Left forelimb (tissue), 1 donor: ENCODE measurements at regions not wholly inside any gene's neighbourhood (a gene's known extent, or its start where the extent isn't known, plus 50 kb on each side); places are given as distances from the start of the nearest gene placed in this dataset.
"Not testable (repeated sequence)": the region's sequence is repeated elsewhere in the genome, so short reads cannot be mapped to it uniquely, and the experiment has no call there.

Source experiments
- DNase-seq: peaks from one replicate; pipeline ENCODE4 v3.0.0-alpha.2; 2018; ENCODE audit warnings: low spot score

DNA sequence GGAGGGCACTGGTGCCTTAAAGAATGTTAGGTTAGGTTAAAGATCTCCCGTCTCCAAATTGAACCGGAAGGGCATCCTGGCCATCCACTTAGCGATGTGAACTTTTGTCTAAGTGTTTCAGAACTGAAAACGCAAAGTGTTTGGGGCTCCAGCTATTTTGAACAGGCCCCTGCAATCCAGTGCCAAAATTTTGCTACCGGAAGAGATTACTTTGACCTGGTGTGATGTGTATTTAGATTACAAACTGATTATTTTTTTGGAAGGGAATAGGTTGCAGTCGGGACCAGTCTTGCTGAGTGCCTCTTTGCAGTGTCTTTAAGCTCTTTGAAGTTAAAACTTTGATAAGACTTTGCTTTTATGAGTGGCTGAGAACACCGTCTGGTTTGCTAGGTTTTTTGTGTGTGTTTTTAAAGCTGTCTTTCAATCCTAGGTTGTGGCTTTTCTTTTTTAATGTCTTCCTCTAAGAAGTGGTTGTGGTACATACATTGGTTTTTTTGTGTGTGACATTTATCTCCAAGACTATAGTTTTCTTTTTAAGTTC lies 179.6 kb downstream of the OR4M2 start:
- DNase-seq = no peak

- no peak for DNase-seq
Observed at GRCh38 chr15:22262613-22263020, 182.3 kb downstream of the OR4M2 start.

DNA sequence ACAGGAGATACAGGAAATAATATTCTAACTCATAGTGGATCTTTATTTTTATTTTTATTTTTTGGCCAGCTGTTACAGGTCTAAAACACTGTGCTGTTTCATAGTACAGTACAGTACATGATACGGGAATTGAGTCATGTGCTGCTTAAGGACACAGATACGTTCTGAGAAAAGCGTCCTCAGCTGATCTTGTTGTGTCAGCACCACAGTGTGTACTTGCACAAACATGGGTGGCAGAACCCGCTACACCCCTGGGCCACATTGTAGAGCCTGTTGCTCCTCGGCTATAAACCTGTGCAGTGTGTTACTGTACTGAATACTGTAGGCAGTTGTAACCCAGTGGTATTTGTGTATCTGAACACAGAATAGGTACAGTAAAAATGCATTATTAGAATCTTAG lies 183.4 kb downstream of the OR4M2 start:
- no peak for DNase-seq

- DNase-seq = not testable (repeated sequence)
Observed at GRCh38 chr15:22264272-22264671, 183.9 kb downstream of the OR4M2 start.

- DNase-seq = no peak
Observed at GRCh38 chr15:22265056-22265945, 185.0 kb downstream of the OR4M2 start.

- no peak for DNase-seq
Observed at GRCh38 chr15:22265970-22266369, 185.6 kb downstream of the OR4M2 start.

DNA sequence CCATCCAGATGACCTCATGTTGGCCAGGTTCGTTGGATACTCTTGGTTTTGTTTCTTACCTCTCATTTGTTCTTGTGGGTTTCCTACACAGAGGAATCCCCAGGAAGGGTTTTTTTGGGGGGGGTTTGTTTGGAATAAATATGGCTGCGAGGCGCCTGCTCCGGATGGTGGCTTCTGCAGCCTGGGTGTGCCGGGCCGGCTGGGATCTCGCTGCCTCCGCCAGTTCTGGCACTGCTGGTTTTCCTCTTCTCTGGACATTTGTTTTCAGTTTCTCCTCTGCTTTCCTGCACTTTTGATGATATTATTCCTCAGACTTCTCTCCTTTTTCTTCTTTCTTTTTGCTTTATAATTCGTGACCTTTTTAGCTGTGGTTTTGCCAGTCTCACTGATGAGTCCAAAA lies 187.4 kb downstream of the OR4M2 start:
- no peak for DNase-seq

DNA sequence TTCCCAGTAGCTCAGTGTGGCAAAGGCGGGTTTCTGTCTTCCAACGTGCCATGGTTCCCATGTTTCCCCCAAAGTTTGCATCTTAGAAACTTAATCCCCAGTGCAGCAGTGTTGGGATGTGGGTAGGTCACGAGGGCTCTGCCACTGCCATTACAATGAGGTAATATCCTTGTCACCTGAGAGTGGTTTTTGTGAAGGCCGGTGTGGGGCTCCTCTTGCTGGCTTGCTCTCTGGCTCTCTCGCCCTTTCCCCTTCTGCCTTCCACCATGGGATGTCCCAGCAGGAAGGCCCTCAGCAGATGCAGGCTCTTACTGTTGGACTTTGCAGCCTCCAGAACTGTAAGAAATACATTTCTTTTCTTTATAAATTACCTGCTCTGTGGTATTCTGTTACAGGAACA lies 187.9 kb downstream of the OR4M2 start:
- DNase-seq = not testable (repeated sequence)

GRCh38 chr15:22268654-22269053 lies 188.3 kb downstream of the OR4M2 start:
- DNase-seq = not testable (repeated sequence)

GRCh38 chr15:22272286-22273160 lies 186.2 kb upstream of the GOLGA6L22 start:
- not testable (repeated sequence) for DNase-seq

DNA sequence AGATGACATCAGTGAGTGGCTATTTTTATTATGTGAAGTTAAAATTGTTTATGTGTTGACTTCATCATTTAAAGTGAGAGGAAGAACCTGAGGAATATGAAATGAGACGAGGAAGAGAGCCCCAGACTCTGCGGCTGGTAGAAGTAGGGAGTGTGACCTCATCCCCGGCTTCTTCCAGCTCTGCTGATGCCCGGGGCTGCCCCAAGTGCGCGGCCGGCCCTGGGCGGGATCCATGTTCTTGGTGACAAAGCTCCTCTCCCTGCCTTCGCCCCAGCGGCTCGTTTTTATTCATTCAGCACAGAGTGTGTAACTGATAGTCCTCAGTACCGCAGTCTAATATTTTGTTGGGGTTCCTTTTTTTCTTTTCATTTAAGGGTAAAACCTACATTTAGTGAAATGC lies 185.5 kb upstream of the GOLGA6L22 start:
- not testable (repeated sequence) for DNase-seq

DNA sequence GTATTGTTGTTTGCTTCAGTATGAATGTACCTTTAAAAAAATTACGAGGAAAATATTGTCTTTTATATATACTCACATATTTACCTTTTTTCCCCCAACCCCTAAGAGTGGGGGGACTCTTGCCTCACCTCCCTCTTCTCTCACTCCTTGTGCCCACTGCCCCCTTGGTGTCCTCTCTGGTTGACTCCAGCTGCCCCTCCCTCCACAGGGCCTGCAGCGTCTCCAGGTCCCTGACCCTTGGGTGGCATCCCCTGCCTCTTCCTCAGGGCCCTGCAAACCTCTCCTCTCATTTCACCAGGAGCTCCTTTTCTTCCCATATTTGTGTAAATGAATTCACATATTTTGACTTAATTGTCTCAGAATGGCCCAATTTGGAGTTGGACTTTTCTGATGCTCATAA lies 184.3 kb upstream of the GOLGA6L22 start:
- not testable (repeated sequence) for DNase-seq

- DNase-seq = not testable (repeated sequence)
Observed at GRCh38 chr15:22280770-22281169, 177.9 kb upstream of the GOLGA6L22 start.

GRCh38 chr15:22282794-22283533 lies 175.7 kb upstream of the GOLGA6L22 start:
- DNase-seq = not testable (repeated sequence)

GRCh38 chr15:22284795-22285420 lies 173.8 kb upstream of the GOLGA6L22 start:
- not testable (repeated sequence) for DNase-seq

DNA sequence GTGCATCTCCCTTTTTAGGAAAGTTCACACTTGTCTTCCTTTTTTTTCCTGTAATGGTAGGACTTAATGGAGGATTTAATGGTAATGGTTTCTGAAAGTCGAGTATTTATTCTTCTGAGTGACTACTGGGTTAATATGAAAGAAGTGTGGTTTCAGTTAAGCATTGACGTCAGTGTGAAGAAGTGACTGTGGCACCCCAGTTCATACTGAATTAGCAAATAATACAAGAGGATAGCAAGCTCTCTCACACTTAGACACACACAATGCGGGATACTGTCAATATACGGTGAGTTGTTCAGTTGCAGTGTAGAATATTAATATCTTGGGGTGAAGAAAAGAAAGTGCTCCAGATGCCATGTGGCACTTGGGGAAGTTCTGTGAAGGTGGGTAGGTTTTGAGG lies 167.6 kb upstream of the GOLGA6L22 start:
- not testable (repeated sequence) for DNase-seq

DNA sequence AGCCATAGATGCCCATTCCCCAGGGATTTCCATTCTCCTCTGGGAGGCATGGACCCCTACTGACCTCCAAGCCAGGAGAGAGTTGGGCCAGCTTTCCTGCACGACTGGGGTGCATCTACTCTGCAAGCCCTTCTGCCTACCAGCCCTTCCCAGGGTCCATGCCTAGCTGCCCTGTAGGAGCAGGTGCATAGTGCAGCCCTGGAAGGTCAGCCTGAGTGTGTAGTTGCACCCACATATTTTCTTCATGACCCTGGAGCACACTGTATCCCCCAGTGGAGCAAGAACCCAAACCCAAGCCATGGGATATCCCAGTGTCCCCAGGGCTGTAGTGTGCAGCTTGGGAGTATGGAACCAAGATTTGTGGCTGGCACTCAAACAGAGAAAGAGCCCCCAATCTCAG lies 155.6 kb upstream of the GOLGA6L22 start:
- not testable (repeated sequence) for DNase-seq
